GM18861 (cell line): ENCODE measurements at regions not wholly inside any gene's neighbourhood (a gene's known extent, or its start where the extent isn't known, plus 50 kb on each side); places are given as distances from the start of the nearest gene placed in this dataset.
"Not testable (repeated sequence)": the region's sequence is repeated elsewhere in the genome, so short reads cannot be mapped to it uniquely, and the experiment has no call there.

ENCODE experiments used
- ATAC-seq: cut with Tn5 transposase; IDR thresholded peaks from one replicate; pipeline ENCODE4 v1.9.1; 2021; ENCODE audit not compliant: unreplicated experiment

- ATAC-seq: no peak
These were observed 473.2 kb downstream of the REEP3 start for GRCh38 chr10:63994371-63994770.

DNA sequence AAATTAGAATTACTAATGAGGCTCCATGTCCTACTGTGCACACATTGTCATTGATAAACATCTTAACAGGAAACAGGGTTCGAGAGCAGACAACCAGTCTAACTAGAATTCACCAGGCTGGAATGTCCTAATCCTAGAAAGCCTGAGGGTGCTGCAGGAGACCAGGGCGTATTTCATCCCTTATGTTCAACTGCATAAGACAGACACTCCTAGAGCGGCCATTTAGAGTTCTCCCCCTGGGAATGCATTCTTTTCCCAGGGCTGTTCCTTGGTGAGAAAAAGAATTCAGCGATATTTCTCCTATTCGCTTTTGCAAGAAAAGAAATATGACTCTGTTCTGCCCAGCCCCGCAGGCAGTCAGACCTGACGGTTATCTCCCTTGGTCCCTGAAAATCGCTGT lies 486.0 kb downstream of the REEP3 start:
- no peak for ATAC-seq

DNA sequence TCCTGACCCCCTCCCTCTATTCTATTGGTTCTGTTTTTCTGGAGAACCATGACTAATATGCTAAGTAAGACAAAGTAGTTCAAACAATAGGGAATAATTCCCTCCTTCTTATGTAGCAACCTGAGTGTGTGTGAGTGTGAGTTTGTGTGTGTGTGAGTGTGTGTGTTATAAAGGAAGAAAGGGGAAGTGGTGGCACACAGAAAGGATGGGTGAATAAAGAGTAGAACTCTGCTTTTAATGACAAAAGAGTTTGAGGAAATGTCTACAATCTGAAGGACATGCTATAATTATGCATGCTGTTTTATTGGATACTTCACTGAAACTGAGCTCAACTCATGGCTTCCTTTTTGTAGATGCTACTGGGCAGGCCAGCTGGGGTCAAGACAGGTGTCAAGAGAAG lies 489.5 kb downstream of the REEP3 start:
- no peak for ATAC-seq

DNA sequence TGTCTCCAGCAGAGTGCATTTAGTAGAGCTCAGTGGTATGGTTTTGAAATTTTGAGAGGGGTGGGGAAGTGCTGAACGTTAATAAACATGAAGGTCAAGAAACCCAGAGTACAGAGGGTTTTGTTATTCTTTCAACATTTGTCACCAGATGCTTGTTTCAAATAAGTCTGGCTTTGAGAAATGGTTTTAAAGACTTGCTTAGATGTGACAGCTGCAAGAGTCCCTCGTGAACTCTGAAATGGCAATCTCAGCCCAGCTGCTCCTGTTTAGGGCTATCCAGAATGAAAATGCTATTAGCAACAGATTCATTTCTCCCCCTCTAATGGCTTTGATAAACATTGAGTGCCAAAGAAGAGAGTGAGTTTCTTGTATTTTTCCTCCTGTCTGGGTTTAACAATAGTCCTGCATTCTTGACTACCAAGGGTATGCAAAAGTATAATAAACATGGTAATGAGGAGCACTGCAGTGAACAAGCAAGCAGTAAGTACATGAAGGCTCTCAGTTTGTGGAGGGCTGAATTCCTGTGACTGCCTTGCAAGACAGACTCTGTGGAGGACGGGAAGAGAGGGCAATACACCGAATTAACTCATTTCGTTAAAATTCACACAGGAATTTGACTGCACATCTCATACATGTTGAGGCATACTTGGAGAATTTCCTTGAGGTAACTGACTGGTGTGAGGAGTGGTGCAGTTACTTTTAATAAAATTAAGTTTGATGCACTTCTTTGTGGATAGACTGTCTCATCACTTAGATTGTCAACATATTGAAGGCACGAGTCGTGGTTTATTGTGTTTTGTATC lies 490.9 kb downstream of the REEP3 start:
- no peak for ATAC-seq

DNA sequence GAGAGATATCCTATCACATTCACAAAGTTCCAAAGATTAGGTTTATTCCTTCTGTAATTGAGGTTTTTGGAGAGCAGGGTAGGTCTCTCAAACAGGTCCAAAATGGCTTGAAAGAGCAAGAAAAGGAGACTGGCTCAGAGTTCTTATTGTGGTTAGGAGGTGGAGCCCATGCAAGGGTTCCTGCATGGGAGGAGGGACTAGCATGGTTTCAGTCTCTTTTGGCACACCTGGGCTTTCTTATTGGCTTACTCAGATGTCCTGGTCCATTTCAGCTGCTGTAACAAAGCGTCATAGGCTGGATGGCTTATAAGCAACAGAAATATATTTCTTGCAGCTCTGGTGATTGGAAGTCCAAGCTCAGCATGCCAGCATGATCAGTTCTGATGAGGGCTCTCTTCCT lies 493.1 kb downstream of the REEP3 start:
- no peak for ATAC-seq

GRCh38 chr10:64023926-64024470 lies 502.8 kb downstream of the REEP3 start:
- ATAC-seq: no peak

DNA sequence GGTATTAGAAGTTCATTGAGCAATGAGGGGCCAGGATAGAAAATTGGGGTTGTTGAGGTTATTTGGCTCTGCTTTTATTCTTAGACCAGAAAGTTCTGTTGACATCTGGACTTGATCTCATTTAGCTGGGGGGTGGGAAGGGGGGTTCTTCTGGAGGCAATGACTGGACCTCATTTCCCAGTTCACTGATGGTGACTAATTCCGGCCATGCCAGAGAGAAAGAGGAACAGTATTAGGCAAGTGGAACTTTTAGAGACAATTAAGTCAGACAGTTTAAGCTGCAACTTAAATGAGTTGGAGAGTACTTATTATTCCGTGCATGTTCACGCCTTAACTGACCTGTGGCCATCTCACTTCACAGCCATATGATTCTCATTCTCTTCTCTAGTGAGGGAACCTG lies 512.5 kb downstream of the REEP3 start:
- no peak for ATAC-seq

- ATAC-seq: no peak
These were observed 515.2 kb downstream of the REEP3 start for GRCh38 chr10:64036321-64036930.

DNA sequence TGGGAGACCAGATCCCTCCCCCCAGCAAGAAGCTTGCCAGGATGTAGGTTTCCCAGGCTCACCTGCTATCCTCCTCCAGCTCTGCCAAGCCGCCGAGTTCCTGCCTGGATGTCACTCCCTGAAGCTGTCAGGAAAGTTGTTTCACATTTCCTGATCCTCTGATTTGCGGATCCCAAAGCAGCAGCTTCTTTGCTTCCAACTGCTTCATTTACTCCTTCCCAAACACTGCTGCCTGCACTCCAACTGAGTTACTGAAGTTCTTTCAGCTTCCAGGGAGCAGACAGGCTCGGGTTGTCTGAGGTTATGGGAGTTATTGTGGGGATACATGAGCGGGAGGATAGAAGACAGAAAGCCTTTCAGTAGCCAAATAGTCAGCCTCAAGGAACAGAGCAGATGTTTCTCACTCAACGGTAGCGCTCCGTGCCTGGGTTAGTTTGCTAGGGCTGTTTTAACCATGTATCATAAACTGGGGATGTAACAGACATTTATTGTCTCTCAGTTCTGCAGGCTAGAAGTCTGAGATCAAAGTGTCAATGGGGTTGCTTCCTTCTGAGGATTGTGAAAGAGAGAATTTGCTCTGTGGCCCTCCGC lies 516.0 kb downstream of the REEP3 start:
- no peak for ATAC-seq

- ATAC-seq: no peak
These were observed 516.9 kb downstream of the REEP3 start for GRCh38 chr10:64038107-64038506.

GRCh38 chr10:64039198-64039597 lies 518.0 kb downstream of the REEP3 start:
- no peak for ATAC-seq

GRCh38 chr10:64040781-64041180 lies 519.6 kb downstream of the REEP3 start:
- peak; percentile 6 for ATAC-seq

- ATAC-seq: peak; percentile 94
These were observed 520.2 kb downstream of the REEP3 start for GRCh38 chr10:64041185-64041988.

DNA sequence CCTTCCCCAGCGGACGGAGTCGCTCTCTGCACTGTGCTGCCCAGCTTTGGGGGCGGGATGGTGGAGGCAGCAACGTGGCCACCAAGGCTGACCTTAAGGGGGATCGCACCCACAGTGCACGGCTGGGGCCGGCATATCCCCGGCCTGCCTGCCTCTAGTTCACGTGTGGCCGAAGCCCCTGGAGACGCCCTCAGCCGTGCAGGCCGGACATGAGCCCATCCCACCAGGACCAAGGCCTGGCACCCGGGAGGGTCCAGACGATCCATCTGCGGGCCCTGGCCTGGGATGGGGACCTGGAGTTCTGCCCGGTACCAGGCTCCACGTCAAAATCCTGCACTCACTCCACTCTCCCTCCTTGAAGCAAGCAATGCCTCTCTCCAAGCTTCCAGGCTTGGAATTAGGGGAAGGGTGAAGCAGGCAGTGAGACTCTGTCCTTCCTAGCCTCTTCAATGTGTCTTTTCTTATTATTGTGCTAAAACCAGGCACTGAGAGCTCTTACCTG lies 520.8 kb downstream of the REEP3 start:
- ATAC-seq: no peak

DNA sequence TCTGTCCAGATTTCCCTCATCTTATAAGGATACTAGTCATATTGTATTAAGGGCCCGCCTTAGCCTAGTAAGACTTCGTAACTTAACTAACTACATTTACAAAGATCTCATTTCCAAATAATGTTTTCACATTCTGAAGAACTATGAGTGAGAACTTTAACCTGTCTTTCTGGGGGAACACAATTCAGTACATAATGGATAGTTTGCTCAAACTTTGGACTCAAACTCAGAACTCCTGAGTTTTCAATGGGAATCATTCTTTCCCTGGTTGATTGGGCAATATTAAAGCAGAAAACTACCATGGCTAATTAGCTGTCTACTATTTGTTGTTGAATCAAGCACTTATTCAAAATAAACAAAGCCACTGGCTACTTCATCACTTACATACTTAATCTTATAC lies 522.9 kb downstream of the REEP3 start:
- ATAC-seq: no peak

- ATAC-seq: not testable (repeated sequence)
These were observed 523.9 kb downstream of the REEP3 start for GRCh38 chr10:64044957-64045632.

GRCh38 chr10:64054392-64054791 lies 533.2 kb downstream of the REEP3 start:
- ATAC-seq: no peak

DNA sequence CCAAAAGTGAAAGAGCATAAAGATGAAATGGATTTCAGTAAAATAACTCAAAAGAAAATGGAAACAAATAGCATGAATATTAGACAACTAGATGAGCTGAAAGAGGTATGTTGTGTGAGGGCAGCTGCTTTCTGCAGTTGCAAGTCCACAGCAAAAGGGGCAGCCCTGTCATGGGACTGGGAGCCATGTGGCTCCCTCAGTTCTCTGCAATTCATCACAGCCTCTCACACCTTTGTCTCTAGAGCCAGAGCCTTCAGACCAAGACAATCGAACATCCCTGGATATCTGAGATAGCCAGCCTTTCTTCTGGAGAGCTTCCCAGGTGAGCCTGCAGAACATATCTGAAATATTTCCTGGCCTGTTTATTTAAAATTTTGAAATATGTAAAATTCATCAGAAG lies 538.7 kb downstream of the REEP3 start:
- ATAC-seq: no peak

DNA sequence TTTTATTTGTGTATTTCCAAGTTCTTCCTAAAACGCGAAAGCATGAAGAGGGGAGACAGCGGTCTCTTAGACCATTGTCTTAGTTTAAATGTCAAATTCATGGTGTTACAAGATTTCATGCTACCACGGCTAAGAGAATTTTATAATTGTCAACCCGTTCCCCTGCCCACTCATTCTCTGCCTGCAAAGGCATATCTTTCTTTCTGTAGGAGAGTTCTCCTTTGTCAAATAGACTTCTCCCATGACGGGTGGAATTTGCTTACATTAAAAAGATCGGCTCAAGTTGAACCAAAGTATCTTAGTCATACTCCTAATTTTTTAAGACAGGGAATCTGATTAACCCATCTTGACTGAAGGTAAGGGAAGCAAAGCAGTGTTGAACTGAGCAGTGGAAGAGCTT lies 539.2 kb downstream of the REEP3 start:
- no peak for ATAC-seq

- ATAC-seq: no peak
These were observed 541.6 kb downstream of the REEP3 start for GRCh38 chr10:64062793-64063192.
